K562 (cell line): ENCODE measurements at regions not wholly inside any gene's neighbourhood (a gene's known extent, or its start where the extent isn't known, plus 50 kb on each side); places are given as distances from the start of the nearest gene placed in this dataset.

Experiments
- GATAD2A ChIP-seq: fragments of 450-650 bp; IDR thresholded peaks from 2 replicates; pipeline ENCODE4 v1.6.1; 2017
- SIX5 ChIP-seq, 2 experiments: IDR thresholded peaks; 2 replicates each; pipeline ENCODE4 v1.6.1; 2011; ENCODE audit warnings: low read length in 2 of 2, borderline replicate concordance in 1 of 2, low read depth in 1 of 2, mild to moderate bottlenecking in 1 of 2, moderate library complexity in 1 of 2; ENCODE audit not compliant: insufficient read depth in 1 of 2
- SMAD3 ChIP-seq: fragments of 450-650 bp; formaldehyde crosslinking; conservative IDR thresholded peaks from 2 replicates; pipeline ENCODE4 v1.4.0; 2020; ENCODE audit warnings: mild to moderate bottlenecking
- ZBTB8A ChIP-seq: fragments of 450-650 bp; IDR thresholded peaks from 2 replicates; pipeline ENCODE4 v1.6.1; 2018; ENCODE audit warnings: mild to moderate bottlenecking, moderate library complexity; ENCODE audit not compliant: partially characterized antibody
- ZNF79 ChIP-seq: fragments of 250-450 bp; sonication (Bioruptor Pico); IDR thresholded peaks from 2 replicates; pipeline ENCODE4 v1.4.0; 2020; ENCODE audit warnings: low read depth, mild to moderate bottlenecking, moderate library complexity
- TF ChIP-seq, protein P1 (sequence below): fragments of 450-650 bp; IDR thresholded peaks from 2 replicates; pipeline ENCODE4 v1.6.1; 2016; ENCODE audit warnings: mild to moderate bottlenecking
- TF ChIP-seq, protein P2 (sequence below): sonication (generic); formaldehyde crosslinking; IDR thresholded peaks from 2 replicates; pipeline ENCODE4 v1.8.1; 2023; ENCODE audit warnings: mild to moderate bottlenecking, missing genetic modification reagents
- TF ChIP-seq, protein P3 (sequence below): fragments of 250-450 bp; sonication (Bioruptor Pico); IDR thresholded peaks from 2 replicates; pipeline ENCODE4 v1.8.0; 2022; ENCODE audit warnings: moderate library complexity, mild to moderate bottlenecking, inconsistent platforms

DNA sequence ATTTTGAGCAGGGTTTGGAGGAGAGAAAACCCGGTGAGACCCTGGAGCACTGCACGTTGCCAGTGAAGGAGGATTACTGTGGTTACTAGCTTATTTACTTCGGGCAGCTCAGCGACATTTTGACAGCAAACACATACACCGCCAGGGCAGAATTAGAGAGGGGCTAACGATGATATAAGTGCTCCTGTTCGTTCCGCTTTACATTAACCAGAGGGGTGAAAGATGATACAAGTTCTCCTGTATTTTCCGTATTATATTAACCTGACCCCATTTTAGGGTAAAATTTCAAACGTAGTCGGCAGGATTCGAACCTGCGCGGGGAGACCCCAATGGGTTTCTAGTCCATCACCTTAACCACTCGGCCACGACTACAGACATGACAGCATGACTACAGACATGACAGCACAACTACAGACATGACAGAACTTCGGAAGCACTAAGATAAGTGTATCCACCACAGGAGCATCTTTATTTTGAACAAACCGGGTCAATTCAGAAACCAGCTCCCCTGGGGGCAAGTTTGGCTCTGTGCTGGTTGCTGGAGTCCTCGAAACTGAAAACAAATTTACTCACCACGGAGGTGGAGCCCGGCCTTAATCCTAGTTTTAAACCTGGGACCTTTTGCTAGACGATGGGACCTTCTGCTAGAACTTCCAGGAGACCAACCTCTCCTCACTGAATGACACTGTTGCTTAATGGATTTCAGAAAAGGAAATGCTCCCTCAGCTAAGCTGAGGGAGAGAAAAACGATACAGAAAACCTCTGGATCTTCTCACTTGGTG lies 80.4 kb upstream of the ZNF184 start (continued):
- TF ChIP-seq, protein P1, sequence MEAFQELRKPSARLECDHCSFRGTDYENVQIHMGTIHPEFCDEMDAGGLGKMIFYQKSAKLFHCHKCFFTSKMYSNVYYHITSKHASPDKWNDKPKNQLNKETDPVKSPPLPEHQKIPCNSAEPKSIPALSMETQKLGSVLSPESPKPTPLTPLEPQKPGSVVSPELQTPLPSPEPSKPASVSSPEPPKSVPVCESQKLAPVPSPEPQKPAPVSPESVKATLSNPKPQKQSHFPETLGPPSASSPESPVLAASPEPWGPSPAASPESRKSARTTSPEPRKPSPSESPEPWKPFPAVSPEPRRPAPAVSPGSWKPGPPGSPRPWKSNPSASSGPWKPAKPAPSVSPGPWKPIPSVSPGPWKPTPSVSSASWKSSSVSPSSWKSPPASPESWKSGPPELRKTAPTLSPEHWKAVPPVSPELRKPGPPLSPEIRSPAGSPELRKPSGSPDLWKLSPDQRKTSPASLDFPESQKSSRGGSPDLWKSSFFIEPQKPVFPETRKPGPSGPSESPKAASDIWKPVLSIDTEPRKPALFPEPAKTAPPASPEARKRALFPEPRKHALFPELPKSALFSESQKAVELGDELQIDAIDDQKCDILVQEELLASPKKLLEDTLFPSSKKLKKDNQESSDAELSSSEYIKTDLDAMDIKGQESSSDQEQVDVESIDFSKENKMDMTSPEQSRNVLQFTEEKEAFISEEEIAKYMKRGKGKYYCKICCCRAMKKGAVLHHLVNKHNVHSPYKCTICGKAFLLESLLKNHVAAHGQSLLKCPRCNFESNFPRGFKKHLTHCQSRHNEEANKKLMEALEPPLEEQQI: peak; percentile 86
- TF ChIP-seq GATAD2A: no peak
- peak; percentile 55; the same call in 1 of the 2 replicates for TF ChIP-seq ZNF79 (CRISPR knock-in tag)
- TF ChIP-seq SIX5 (IDR thresholded peaks at IDR 0.05; ENCODE audit: borderline replicate concordance in 1 of 2, insufficient read depth in 1 of 2, low read depth in 1 of 2, low read length in 2 of 2): no peak
- TF ChIP-seq, protein P2, sequence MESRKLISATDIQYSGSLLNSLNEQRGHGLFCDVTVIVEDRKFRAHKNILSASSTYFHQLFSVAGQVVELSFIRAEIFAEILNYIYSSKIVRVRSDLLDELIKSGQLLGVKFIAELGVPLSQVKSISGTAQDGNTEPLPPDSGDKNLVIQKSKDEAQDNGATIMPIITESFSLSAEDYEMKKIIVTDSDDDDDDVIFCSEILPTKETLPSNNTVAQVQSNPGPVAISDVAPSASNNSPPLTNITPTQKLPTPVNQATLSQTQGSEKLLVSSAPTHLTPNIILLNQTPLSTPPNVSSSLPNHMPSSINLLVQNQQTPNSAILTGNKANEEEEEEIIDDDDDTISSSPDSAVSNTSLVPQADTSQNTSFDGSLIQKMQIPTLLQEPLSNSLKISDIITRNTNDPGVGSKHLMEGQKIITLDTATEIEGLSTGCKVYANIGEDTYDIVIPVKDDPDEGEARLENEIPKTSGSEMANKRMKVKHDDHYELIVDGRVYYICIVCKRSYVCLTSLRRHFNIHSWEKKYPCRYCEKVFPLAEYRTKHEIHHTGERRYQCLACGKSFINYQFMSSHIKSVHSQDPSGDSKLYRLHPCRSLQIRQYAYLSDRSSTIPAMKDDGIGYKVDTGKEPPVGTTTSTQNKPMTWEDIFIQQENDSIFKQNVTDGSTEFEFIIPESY: peak; percentile 38; the same call in 1 of the 2 replicates
- TF ChIP-seq, protein P3, sequence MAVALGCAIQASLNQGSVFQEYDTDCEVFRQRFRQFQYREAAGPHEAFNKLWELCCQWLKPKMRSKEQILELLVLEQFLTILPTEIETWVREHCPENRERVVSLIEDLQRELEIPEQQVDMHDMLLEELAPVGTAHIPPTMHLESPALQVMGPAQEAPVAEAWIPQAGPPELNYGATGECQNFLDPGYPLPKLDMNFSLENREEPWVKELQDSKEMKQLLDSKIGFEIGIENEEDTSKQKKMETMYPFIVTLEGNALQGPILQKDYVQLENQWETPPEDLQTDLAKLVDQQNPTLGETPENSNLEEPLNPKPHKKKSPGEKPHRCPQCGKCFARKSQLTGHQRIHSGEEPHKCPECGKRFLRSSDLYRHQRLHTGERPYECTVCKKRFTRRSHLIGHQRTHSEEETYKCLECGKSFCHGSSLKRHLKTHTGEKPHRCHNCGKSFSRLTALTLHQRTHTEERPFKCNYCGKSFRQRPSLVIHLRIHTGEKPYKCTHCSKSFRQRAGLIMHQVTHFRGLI: no peak
- TF ChIP-seq SMAD3: 0 out of 2 replicates have a peak, but pooled peaks have one; percentile 62
- peak; percentile 58 for TF ChIP-seq ZBTB8A
